ENCODE measurements at regions not wholly inside any gene's neighbourhood (a gene's known extent, or its start where the extent isn't known, plus 50 kb on each side); places are given as distances from the start of the nearest gene placed in this dataset.
"Not testable (repeated sequence)": the region's sequence is repeated elsewhere in the genome, so short reads cannot be mapped to it uniquely, and the experiment has no call there.

DNA sequence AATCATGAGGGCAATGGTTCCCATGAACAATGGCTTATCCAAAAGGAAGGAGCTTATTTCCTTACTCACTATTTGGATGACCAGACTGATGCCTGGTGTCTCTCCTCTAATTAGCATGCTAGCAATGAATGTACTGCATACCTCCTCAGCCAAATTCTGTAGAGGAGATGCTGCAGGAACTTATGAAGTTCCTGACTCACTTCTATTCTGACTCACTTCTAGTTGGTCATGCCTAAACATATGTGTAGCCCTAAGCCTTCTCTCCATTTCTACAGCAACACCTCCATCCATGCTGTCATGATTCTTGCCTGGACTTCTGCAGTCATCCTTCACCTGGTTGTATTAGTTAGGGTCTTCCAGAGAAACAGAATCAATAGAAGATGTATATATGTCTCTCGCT, 59.9 kb upstream of the MRPS9 start:
- no peak for DNase-seq

DNA sequence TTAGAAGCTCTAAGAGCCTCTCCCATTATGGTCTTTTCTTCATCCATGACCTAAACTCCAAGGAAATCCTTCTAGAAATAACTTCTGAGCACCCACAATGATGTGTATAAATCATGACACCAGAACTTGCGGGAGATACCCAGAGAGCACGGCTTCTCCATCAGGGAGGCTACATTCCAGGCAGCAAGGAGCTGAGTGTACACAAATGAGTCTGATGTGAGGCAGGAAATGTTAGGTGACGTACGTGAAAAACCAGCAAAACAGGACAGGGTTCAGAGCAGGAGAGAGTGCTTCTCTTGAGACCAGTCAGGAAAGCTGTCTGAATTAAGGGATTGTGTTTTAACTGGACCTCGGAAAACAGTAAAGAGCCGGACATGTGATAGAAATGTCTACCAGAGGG, 58.1 kb upstream of the MRPS9 start:
- not testable (repeated sequence) for DNase-seq

DNA sequence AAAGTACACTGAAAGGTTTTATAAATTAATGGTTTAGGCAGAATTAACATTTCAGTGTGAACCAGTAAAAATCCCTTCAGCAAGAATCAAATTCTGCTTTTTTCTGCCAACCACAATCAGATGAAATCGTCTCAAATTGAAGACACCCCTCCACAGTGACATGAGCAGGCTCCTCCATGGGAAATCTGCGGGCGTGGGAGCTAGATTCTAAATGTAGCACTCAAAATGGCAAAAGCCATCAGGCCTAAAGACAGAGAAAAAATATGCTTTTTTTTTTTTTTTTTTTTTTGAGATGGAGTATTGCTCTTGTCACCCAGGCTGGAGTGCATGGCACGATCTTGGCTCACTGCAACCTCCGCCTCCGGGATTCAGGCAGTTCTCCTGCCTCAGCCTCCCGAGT, 55.8 kb upstream of the MRPS9 start:
- DNase-seq = no peak
